PFSK-1 (cell line): ENCODE measurements at regions not wholly inside any gene's neighbourhood (a gene's known extent, or its start where the extent isn't known, plus 50 kb on each side); places are given as distances from the start of the nearest gene placed in this dataset.

Source experiments
- FOXP2 ChIP-seq: optimal IDR thresholded peaks from 2 replicates; pipeline ENCODE3; 2011; ENCODE audit warnings: borderline replicate concordance, control low read depth, inconsistent platforms; ENCODE audit not compliant: insufficient read depth; ENCODE audit errors: extremely low read length, extremely low read depth
- POLR2AphosphoS5 ChIP-seq: IDR thresholded peaks from 2 replicates; pipeline ENCODE4 v1.6.1; 2012; ENCODE audit warnings: low read depth, mild to moderate bottlenecking, control low read depth, low read length, moderate library complexity
- REST ChIP-seq, 2 experiments: IDR thresholded peaks; 2 replicates each; pipeline versions ENCODE4 v1.6.1 to v1.8.0; 2011 to 2012; ENCODE audit warnings: low read depth in 2 of 2, low read length in 2 of 2, control low read depth in 1 of 2, inconsistent platforms in 1 of 2, mild to moderate bottlenecking in 1 of 2, moderate library complexity in 1 of 2; ENCODE audit not compliant: insufficient read depth in 1 of 2
- SIN3A ChIP-seq: IDR thresholded peaks from 2 replicates; pipeline ENCODE4 v1.6.1; 2012; ENCODE audit warnings: mild to moderate bottlenecking, low read length, moderate library complexity, borderline replicate concordance; ENCODE audit not compliant: insufficient read depth
- TAF1 ChIP-seq: IDR thresholded peaks from 2 replicates; pipeline ENCODE4 v1.6.1; 2012; ENCODE audit warnings: low read length, control low read depth, borderline replicate concordance; ENCODE audit not compliant: insufficient read depth

DNA sequence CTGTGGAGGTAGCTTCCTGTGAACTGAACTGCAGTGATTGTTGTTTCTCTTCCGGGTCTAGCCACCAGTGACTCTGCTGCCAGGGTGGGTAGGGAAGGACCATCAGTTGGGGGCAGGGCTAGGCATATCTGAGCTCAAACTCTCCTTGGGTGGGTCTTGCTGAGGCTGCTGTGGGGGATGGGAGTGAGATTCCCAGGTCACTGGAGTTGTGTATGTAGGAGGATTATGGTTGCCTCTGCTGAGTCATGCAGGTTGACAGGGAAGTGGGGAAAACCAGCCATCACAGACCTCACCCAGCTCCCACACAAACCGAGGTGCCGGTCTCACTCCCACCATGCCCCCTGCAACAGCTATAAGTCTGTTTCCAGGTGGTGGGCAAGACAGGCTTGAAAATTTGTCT lies 1937.8 kb downstream of the PCDH7 start:
- TF ChIP-seq FOXP2 (no peak), TAF1 (no peak), POLR2AphosphoS5 (no peak), REST (IDR thresholded peaks at IDR 0.05; ENCODE audit: insufficient read depth in 1 of 2, low read depth in 2 of 2, low read length in 2 of 2) (no peak), SIN3A (no peak)

DNA sequence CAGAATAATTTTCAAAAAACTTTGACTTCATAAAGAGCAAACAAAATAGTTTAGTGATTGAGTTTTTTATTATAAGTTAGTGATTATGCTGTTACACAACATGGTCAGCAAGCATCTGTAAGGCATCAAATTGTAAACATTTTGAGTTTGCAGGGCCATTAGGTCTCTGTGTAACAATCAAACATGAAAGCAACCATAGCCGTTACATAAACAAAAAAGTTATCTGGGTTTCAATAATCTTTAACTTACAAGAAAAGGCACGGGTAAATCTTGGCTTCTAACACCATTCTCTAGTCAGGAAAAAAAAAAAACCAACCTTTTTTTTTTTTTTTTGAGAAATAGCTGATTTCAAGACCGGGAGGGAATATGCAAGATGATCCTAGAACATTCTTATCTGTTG lies 1941.1 kb downstream of the PCDH7 start:
- TF ChIP-seq REST (IDR thresholded peaks at IDR 0.05; ENCODE audit: insufficient read depth in 1 of 2, low read depth in 2 of 2, low read length in 2 of 2) = no peak
- TF ChIP-seq FOXP2 = no peak
- TF ChIP-seq SIN3A = no peak
- no peak for TF ChIP-seq TAF1
- no peak for TF ChIP-seq POLR2AphosphoS5

GRCh38 chr4:32662803-32663202 lies 1942.6 kb downstream of the PCDH7 start:
- TF ChIP-seq SIN3A (no peak), REST (IDR thresholded peaks at IDR 0.05; ENCODE audit: insufficient read depth in 1 of 2, low read depth in 2 of 2, low read length in 2 of 2) (no peak), TAF1 (no peak), POLR2AphosphoS5 (no peak), FOXP2 (no peak)

GRCh38 chr4:32672359-32672758 lies 1952.2 kb downstream of the PCDH7 start:
- no peak for TF ChIP-seq REST (IDR thresholded peaks at IDR 0.05; ENCODE audit: insufficient read depth in 1 of 2, low read depth in 2 of 2, low read length in 2 of 2)
- TF ChIP-seq POLR2AphosphoS5 = no peak
- TF ChIP-seq FOXP2 = no peak
- TF ChIP-seq TAF1 = no peak
- no peak for TF ChIP-seq SIN3A

DNA sequence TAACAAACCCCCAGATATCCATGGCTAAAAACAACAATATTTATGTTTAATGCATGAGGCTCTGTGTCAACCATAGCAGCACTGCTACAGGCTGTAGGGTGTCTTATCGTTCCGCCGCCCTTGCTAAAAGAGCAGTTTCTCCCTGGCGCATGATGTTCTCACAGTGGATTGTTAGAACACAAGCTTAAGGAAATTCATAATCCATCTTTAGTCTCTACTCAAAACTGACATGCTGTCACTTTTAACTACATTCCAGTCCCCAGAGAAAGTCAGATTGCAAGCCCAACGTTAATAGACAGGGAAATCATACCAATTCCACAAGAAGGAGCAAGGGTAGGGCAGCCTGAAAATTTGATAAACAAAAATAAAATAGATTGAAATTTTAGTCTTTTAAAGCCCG lies 1960.8 kb downstream of the PCDH7 start:
- TF ChIP-seq SIN3A = no peak
- no peak for TF ChIP-seq FOXP2
- TF ChIP-seq REST (IDR thresholded peaks at IDR 0.05; ENCODE audit: insufficient read depth in 1 of 2, low read depth in 2 of 2, low read length in 2 of 2) = no peak
- TF ChIP-seq TAF1 = no peak
- no peak for TF ChIP-seq POLR2AphosphoS5
